DOHH2 (cell line): ENCODE measurements at regions not wholly inside any gene's neighbourhood (a gene's known extent, or its start where the extent isn't known, plus 50 kb on each side); places are given as distances from the start of the nearest gene placed in this dataset.

Experiments used
- H3F3A ChIP-seq: fragments of 200-600 bp; sonication (generic), shearing (Covaris generic); 2 replicates; pipeline ENCODE4 v1.6.0; 2016; ENCODE audit warnings: antibody characterized with exemption, mild to moderate bottlenecking; ENCODE audit not compliant: control insufficient read depth, insufficient read depth
- H3K27ac ChIP-seq: fragments of 200-600 bp; sonication (generic); 2 replicates; pipeline ENCODE4 v1.5.1; 2014; ENCODE audit warnings: low read depth, mild to moderate bottlenecking, low read length, moderate library complexity
- H3K27me3 ChIP-seq: fragments of 200-600 bp; sonication (generic); 2 replicates; pipeline ENCODE4 v1.6.1; 2014; ENCODE audit warnings: mild to moderate bottlenecking, low read length, mixed read lengths; ENCODE audit not compliant: control insufficient read depth
- H3K36me3 ChIP-seq: fragments of 200-600 bp; sonication (generic); 2 replicates; pipeline ENCODE4 v1.6.1; 2014; ENCODE audit warnings: mild to moderate bottlenecking, low read length, moderate library complexity, mixed read lengths; ENCODE audit not compliant: control insufficient read depth
- H3K4me1 ChIP-seq: fragments of 200-600 bp; sonication (generic); 2 replicates; pipeline ENCODE4 v1.6.1; 2014; ENCODE audit warnings: mild to moderate bottlenecking, low read length, mixed read lengths; ENCODE audit not compliant: control insufficient read depth
- H3K4me2 ChIP-seq: fragments of 200-600 bp; sonication (generic); 2 replicates; pipeline ENCODE4 v1.6.0; 2014; ENCODE audit warnings: mild to moderate bottlenecking, low read length, moderate library complexity
- H3K4me3 ChIP-seq: fragments of 200-600 bp; sonication (generic); 2 replicates; pipeline ENCODE4 v1.5.1; 2014; ENCODE audit warnings: mild to moderate bottlenecking, low read length, mixed read lengths
- H3K79me2 ChIP-seq: fragments of 200-600 bp; sonication (generic); 2 replicates; pipeline ENCODE4 v1.6.1; 2014; ENCODE audit warnings: mild to moderate bottlenecking, low read length, mixed read lengths; ENCODE audit not compliant: control insufficient read depth
- H3K9me2 ChIP-seq: fragments of 200-600 bp; sonication (generic); replicated peaks from 2 replicates; pipeline ENCODE4 v1.6.1; 2014; ENCODE audit warnings: mild to moderate bottlenecking, low read length, mixed read lengths; ENCODE audit not compliant: control insufficient read depth
- H3K9me3 ChIP-seq: fragments of 200-600 bp; sonication (generic); 2 replicates; pipeline ENCODE4 v1.6.1; 2014; ENCODE audit warnings: antibody characterized with exemption, low read length, mixed read lengths; ENCODE audit not compliant: control insufficient read depth, insufficient read depth
- H4K20me1 ChIP-seq: fragments of 200-600 bp; sonication (generic); 2 replicates; pipeline ENCODE4 v1.6.0; 2014; ENCODE audit warnings: low read depth, mild to moderate bottlenecking, antibody characterized with exemption, low read length, moderate library complexity; ENCODE audit not compliant: control insufficient read depth, insufficient read depth
- CTCF ChIP-seq: fragments of 200-600 bp; sonication (generic); IDR thresholded peaks from one replicate; pipeline ENCODE4 v1.5.1; 2014; ENCODE audit warnings: antibody characterized with exemption, mild to moderate bottlenecking, low read depth, low read length; ENCODE audit not compliant: poor library complexity, severe bottlenecking
- EZH2phosphoT487 ChIP-seq: fragments of 200-600 bp; sonication (generic); IDR thresholded peaks from 2 replicates; pipeline ENCODE4 v1.6.1; 2017; ENCODE audit warnings: borderline replicate concordance, mild to moderate bottlenecking, antibody characterized with exemption, low read length, moderate library complexity, mixed read lengths

GRCh38 chr9:25480696-25481095, 197.5 kb downstream of the TUSC1 start:
- H3K27ac ChIP-seq, result no peak overlapping the region
- no peaks in the 10 kb centered on the region for H3K4me1 ChIP-seq
- no peaks in the 10 kb centered on the region for H3K36me3 ChIP-seq
- H3K4me3 ChIP-seq, result no peak overlapping the region
- H3K79me2 ChIP-seq, result no peaks in the 10 kb centered on the region
- no peaks in the 10 kb centered on the region for H3F3A ChIP-seq
- H3K27me3 ChIP-seq, result no peaks in the 10 kb centered on the region
- no peak overlapping the region for H3K4me2 ChIP-seq
- no peak for TF ChIP-seq CTCF
- no peak for TF ChIP-seq EZH2phosphoT487
- H4K20me1 ChIP-seq, result no peaks in the 10 kb centered on the region
- no peaks in the 10 kb centered on the region for H3K9me3 ChIP-seq
- no peaks in the 10 kb centered on the region for H3K9me2 ChIP-seq

- no peak overlapping the region for H3K4me2 ChIP-seq
- peaks cover 4% of the 10 kb centered on the region; the same call in 1 of the 2 replicates for H3K4me1 ChIP-seq
- H3K36me3 ChIP-seq, result no peaks in the 10 kb centered on the region
- no peak for TF ChIP-seq EZH2phosphoT487
- no peaks in the 10 kb centered on the region for H4K20me1 ChIP-seq
- no peak overlapping the region for H3K4me3 ChIP-seq
- no peaks in the 10 kb centered on the region for H3K79me2 ChIP-seq
- no peaks in the 10 kb centered on the region for H3K9me3 ChIP-seq
- no peak overlapping the region for H3K27ac ChIP-seq
- no peaks in the 10 kb centered on the region for H3F3A ChIP-seq
- H3K27me3 ChIP-seq, result no peaks in the 10 kb centered on the region
- no peaks in the 10 kb centered on the region for H3K9me2 ChIP-seq
Observed at GRCh38 chr9:25472681-25473080, 205.6 kb downstream of the TUSC1 start.

GRCh38 chr9:25472085-25472607, 206.1 kb downstream of the TUSC1 start:
- Histone ChIP-seq H3K9me2 (no peaks in the 10 kb centered on the region), H3F3A (no peaks in the 10 kb centered on the region), H3K79me2 (no peaks in the 10 kb centered on the region), H4K20me1 (no peaks in the 10 kb centered on the region), H3K9me3 (no peaks in the 10 kb centered on the region), H3K4me2 (no peak overlapping the region), H3K4me3 (no peak overlapping the region), H3K36me3 (no peaks in the 10 kb centered on the region), H3K27ac (no peak overlapping the region), H3K4me1 (peaks cover 5% of the 10 kb centered on the region; the same call in 1 of the 2 replicates), H3K27me3 (no peaks in the 10 kb centered on the region)
- TF ChIP-seq EZH2phosphoT487, result no peak
- no peak for TF ChIP-seq CTCF

- H3K27me3 ChIP-seq, result no peaks in the 10 kb centered on the region
- TF ChIP-seq CTCF, result no peak
- no peak for TF ChIP-seq EZH2phosphoT487
- H3F3A ChIP-seq, result no peaks in the 10 kb centered on the region
- no peaks in the 10 kb centered on the region for H3K79me2 ChIP-seq
- no peaks in the 10 kb centered on the region for H3K9me3 ChIP-seq
- H4K20me1 ChIP-seq, result no peaks in the 10 kb centered on the region
- H3K4me1 ChIP-seq, result no peaks in the 10 kb centered on the region
- H3K4me3 ChIP-seq, result no peak overlapping the region
- no peaks in the 10 kb centered on the region for H3K9me2 ChIP-seq
- H3K27ac ChIP-seq, result no peak overlapping the region
- no peak overlapping the region for H3K4me2 ChIP-seq
- no peaks in the 10 kb centered on the region for H3K36me3 ChIP-seq
Observed at GRCh38 chr9:25461416-25461815, 216.8 kb downstream of the TUSC1 start.
